ENCODE measurements at regions not wholly inside any gene's neighbourhood (a gene's known extent, or its start where the extent isn't known, plus 50 kb on each side); places are given as distances from the start of the nearest gene placed in this dataset.

DNA sequence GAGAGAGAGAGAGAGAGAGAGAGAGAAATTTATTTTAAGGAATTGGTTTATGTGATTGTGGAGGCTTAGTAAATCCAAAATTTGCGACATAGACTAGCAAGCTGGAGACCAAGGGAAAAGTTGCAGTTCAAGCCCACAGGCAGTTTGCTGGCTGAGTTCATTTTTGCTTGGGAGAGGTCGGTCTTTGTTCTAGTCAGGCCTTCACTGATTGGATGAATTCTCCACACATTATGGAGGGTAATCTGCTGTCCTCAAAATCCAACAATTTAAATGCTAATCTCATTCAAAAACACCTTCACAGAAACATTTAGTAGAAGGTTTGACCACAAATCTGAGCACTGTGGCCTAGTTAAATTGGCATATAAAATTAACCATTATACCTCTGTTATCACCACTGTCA lies 439.6 kb downstream of the EPM2A start:
- no peaks in the 10 kb centered on the region for H3K4me1 ChIP-seq (ENCODE audit: control insufficient read depth in 4 of 4, insufficient read depth in 4 of 4, low read length in 3 of 4)
- H3K27ac ChIP-seq (ENCODE audit: low read depth in 1 of 2, low read length in 2 of 2): no peak overlapping the region
- WGBS: 93% methylated on average over 2 of the region's 2 CpGs
- TF ChIP-seq HNF4A (conservative IDR thresholded peaks at IDR 0.05) (no peak), HNF4G (IDR thresholded peaks at IDR 0.05) (no peak), FOXA2 (IDR thresholded peaks at IDR 0.05) (no peak), SP1 (IDR thresholded peaks at IDR 0.05) (no peak)
- TF ChIP-seq, protein P1, sequence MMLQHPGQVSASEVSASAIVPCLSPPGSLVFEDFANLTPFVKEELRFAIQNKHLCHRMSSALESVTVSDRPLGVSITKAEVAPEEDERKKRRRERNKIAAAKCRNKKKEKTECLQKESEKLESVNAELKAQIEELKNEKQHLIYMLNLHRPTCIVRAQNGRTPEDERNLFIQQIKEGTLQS (IDR thresholded peaks at IDR 0.05): no peak
- H3K27me3 ChIP-seq (ENCODE audit: control insufficient read depth in 4 of 4, insufficient read depth in 4 of 4, low read length in 3 of 4): no peaks in the 10 kb centered on the region
- no peak overlapping the region for H3K4me3 ChIP-seq (ENCODE audit: low read depth in 1 of 3, low read length in 3 of 3)
- no peaks in the 10 kb centered on the region for H3K9me3 ChIP-seq (ENCODE audit: control insufficient read depth in 4 of 4, low read length in 3 of 4)
- no peak overlapping the region for H3K9ac ChIP-seq (ENCODE audit: low read depth in 1 of 2, low read length in 2 of 2)
- H3K36me3 ChIP-seq (ENCODE audit: control insufficient read depth in 4 of 4, insufficient read depth in 3 of 4, low read depth in 1 of 4, low read length in 3 of 4): no peaks in the 10 kb centered on the region
- DNase-seq (ENCODE audit: low spot score): no peak

DNA sequence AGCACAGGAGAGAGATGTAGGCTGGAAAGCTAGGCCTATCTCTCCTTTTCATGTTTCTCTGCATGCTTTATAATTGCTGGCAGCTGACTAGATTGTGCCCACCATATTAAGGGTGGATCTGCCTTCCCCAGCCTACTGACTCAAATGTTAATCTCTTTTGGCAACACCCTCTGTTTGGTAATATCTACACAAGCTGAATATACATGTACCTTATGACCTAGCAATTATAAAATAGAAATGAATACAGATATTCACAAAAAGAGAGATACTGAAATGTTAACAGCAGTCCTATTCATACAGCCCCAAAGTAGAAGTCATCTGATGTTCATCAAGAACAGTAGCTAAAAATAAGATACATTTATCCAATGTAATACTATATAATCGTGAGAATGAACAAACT lies 429.6 kb downstream of the EPM2A start:
- Histone ChIP-seq H3K4me3 (ENCODE audit: low read depth in 1 of 3, low read length in 3 of 3) (no peak overlapping the region), H3K9me3 (ENCODE audit: control insufficient read depth in 4 of 4, low read length in 3 of 4) (no peaks in the 10 kb centered on the region), H3K4me1 (ENCODE audit: control insufficient read depth in 4 of 4, insufficient read depth in 4 of 4, low read length in 3 of 4) (no peaks in the 10 kb centered on the region), H3K36me3 (ENCODE audit: control insufficient read depth in 4 of 4, insufficient read depth in 3 of 4, low read depth in 1 of 4, low read length in 3 of 4) (no peaks in the 10 kb centered on the region), H3K27me3 (ENCODE audit: control insufficient read depth in 4 of 4, insufficient read depth in 4 of 4, low read length in 3 of 4) (no peaks in the 10 kb centered on the region), H3K9ac (ENCODE audit: low read depth in 1 of 2, low read length in 2 of 2) (no peak overlapping the region), H3K27ac (ENCODE audit: low read depth in 1 of 2, low read length in 2 of 2) (no peak overlapping the region)
- WGBS: 98% methylated on average over 1 of the region's 1 CpG
- no peak for DNase-seq (ENCODE audit: low spot score)
- no peak for TF ChIP-seq NR2F2 (IDR thresholded peaks at IDR 0.05)
- no peak for TF ChIP-seq TAF1 (conservative IDR thresholded peaks at IDR 0.05)
- no peak for TF ChIP-seq HNF4G (IDR thresholded peaks at IDR 0.05)
- no peak for TF ChIP-seq FOXA1 (IDR thresholded peaks at IDR 0.05)
- TF ChIP-seq, protein P2, sequence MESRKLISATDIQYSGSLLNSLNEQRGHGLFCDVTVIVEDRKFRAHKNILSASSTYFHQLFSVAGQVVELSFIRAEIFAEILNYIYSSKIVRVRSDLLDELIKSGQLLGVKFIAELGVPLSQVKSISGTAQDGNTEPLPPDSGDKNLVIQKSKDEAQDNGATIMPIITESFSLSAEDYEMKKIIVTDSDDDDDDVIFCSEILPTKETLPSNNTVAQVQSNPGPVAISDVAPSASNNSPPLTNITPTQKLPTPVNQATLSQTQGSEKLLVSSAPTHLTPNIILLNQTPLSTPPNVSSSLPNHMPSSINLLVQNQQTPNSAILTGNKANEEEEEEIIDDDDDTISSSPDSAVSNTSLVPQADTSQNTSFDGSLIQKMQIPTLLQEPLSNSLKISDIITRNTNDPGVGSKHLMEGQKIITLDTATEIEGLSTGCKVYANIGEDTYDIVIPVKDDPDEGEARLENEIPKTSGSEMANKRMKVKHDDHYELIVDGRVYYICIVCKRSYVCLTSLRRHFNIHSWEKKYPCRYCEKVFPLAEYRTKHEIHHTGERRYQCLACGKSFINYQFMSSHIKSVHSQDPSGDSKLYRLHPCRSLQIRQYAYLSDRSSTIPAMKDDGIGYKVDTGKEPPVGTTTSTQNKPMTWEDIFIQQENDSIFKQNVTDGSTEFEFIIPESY (IDR thresholded peaks at IDR 0.05): no peak
- TF ChIP-seq, protein P3, sequence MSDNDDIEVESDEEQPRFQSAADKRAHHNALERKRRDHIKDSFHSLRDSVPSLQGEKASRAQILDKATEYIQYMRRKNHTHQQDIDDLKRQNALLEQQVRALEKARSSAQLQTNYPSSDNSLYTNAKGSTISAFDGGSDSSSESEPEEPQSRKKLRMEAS (IDR thresholded peaks at IDR 0.05): no peak
- no peak for TF ChIP-seq SP1 (IDR thresholded peaks at IDR 0.05)
- no peak for TF ChIP-seq RXRA (IDR thresholded peaks at IDR 0.05)
- no peak for TF ChIP-seq HNF4A (conservative IDR thresholded peaks at IDR 0.05)
- TF ChIP-seq, protein P4, sequence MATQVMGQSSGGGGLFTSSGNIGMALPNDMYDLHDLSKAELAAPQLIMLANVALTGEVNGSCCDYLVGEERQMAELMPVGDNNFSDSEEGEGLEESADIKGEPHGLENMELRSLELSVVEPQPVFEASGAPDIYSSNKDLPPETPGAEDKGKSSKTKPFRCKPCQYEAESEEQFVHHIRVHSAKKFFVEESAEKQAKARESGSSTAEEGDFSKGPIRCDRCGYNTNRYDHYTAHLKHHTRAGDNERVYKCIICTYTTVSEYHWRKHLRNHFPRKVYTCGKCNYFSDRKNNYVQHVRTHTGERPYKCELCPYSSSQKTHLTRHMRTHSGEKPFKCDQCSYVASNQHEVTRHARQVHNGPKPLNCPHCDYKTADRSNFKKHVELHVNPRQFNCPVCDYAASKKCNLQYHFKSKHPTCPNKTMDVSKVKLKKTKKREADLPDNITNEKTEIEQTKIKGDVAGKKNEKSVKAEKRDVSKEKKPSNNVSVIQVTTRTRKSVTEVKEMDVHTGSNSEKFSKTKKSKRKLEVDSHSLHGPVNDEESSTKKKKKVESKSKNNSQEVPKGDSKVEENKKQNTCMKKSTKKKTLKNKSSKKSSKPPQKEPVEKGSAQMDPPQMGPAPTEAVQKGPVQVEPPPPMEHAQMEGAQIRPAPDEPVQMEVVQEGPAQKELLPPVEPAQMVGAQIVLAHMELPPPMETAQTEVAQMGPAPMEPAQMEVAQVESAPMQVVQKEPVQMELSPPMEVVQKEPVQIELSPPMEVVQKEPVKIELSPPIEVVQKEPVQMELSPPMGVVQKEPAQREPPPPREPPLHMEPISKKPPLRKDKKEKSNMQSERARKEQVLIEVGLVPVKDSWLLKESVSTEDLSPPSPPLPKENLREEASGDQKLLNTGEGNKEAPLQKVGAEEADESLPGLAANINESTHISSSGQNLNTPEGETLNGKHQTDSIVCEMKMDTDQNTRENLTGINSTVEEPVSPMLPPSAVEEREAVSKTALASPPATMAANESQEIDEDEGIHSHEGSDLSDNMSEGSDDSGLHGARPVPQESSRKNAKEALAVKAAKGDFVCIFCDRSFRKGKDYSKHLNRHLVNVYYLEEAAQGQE (IDR thresholded peaks at IDR 0.05): no peak
- no peak for TF ChIP-seq FOXA2 (IDR thresholded peaks at IDR 0.05)
- no peak for TF ChIP-seq GABPA (IDR thresholded peaks at IDR 0.05 in 1 of 2, conservative IDR thresholded peaks at IDR 0.05 in 1 of 2)
- no peak for TF ChIP-seq YY1 (IDR thresholded peaks at IDR 0.05)
- TF ChIP-seq, protein P5, sequence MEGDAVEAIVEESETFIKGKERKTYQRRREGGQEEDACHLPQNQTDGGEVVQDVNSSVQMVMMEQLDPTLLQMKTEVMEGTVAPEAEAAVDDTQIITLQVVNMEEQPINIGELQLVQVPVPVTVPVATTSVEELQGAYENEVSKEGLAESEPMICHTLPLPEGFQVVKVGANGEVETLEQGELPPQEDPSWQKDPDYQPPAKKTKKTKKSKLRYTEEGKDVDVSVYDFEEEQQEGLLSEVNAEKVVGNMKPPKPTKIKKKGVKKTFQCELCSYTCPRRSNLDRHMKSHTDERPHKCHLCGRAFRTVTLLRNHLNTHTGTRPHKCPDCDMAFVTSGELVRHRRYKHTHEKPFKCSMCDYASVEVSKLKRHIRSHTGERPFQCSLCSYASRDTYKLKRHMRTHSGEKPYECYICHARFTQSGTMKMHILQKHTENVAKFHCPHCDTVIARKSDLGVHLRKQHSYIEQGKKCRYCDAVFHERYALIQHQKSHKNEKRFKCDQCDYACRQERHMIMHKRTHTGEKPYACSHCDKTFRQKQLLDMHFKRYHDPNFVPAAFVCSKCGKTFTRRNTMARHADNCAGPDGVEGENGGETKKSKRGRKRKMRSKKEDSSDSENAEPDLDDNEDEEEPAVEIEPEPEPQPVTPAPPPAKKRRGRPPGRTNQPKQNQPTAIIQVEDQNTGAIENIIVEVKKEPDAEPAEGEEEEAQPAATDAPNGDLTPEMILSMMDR (IDR thresholded peaks at IDR 0.05; ENCODE audit: low read depth, low read length, missing input control): no peak

Data from liver (tissue), 8 donors.